ENCODE measurements at regions not wholly inside any gene's neighbourhood (a gene's known extent, or its start where the extent isn't known, plus 50 kb on each side); places are given as distances from the start of the nearest gene placed in this dataset.

DNA sequence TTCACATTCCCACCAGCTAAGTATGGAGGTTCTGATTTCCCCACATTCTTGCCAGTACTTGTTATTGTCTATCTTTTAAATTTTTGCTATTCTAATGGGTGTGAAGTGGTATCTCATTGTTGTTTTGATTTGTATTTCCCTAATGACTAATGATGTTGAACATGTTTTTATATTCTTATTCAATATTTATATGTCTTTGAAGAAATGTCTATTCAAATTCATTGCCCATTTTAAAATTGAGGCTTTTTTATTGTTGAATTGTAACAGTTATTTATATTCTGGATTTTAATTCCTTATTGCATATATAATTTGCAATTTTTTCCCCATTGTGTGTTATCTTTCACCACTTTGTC lies 255.3 kb downstream of the EDEM1 start:
- H3K9me3 ChIP-seq (ENCODE audit: insufficient read depth, low read depth), result no peaks in the 10 kb centered on the region
- H3K9me2 ChIP-seq (ENCODE audit: insufficient read depth), result no peaks in the 10 kb centered on the region
- no peaks in the 10 kb centered on the region for H4K20me1 ChIP-seq (ENCODE audit: insufficient read depth)
- no peak for TF ChIP-seq EZH2 (IDR thresholded peaks at IDR 0.05; ENCODE audit: low read depth)
- TF ChIP-seq, protein P1, sequence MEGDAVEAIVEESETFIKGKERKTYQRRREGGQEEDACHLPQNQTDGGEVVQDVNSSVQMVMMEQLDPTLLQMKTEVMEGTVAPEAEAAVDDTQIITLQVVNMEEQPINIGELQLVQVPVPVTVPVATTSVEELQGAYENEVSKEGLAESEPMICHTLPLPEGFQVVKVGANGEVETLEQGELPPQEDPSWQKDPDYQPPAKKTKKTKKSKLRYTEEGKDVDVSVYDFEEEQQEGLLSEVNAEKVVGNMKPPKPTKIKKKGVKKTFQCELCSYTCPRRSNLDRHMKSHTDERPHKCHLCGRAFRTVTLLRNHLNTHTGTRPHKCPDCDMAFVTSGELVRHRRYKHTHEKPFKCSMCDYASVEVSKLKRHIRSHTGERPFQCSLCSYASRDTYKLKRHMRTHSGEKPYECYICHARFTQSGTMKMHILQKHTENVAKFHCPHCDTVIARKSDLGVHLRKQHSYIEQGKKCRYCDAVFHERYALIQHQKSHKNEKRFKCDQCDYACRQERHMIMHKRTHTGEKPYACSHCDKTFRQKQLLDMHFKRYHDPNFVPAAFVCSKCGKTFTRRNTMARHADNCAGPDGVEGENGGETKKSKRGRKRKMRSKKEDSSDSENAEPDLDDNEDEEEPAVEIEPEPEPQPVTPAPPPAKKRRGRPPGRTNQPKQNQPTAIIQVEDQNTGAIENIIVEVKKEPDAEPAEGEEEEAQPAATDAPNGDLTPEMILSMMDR (conservative IDR thresholded peaks at IDR 0.05), result no peak
- no peak overlapping the region for H3K27ac ChIP-seq
- H3K4me1 ChIP-seq (replicated peaks; ENCODE audit: insufficient read depth), result no peaks in the 10 kb centered on the region
- H3K4me2 ChIP-seq, result no peak overlapping the region
- no peaks in the 10 kb centered on the region for H3F3A ChIP-seq (ENCODE audit: insufficient read depth, low read depth)
- intact Hi-C loops (cut with micrococcal nuclease; ENCODE audit: unreplicated experiment), result no loop called here
- H3K27me3 ChIP-seq (ENCODE audit: insufficient read depth, low read depth), result no peaks in the 10 kb centered on the region
- H3K36me3 ChIP-seq (ENCODE audit: low read depth), result no peaks in the 10 kb centered on the region
- ChIA-PET POLR2A (ENCODE audit: unreplicated experiment) (no interaction called here), CTCF (no interaction called here)
- H3K4me3 ChIP-seq, result no peak overlapping the region
- no peak for DNase-seq
- no TSS peak for BruUV-seq (replicated peaks)
- no peaks in the 10 kb centered on the region for H3K79me2 ChIP-seq (ENCODE audit: low read depth)
- H2AFZ ChIP-seq, result no peak overlapping the region

DNA sequence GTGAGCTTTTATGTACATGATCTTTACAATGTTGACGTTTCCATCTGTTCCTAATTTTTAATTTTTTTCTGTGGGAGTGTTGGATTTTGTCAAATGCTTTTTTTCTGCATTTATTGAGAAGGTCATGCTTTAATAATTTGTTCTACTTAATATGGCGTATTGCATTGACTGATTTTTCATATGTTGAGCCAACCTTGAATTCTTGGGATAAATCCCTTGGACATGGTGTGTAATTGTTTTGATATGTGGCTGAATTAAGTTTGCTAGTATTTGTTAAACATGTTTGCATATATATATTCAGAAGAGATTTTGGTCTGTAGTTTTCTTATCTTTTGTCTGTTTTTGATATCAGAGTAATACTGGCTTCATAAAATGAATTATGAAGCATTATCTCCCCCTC lies 256.7 kb downstream of the EDEM1 start:
- H3K4me1 ChIP-seq (replicated peaks; ENCODE audit: insufficient read depth), result no peaks in the 10 kb centered on the region
- ChIA-PET POLR2A (ENCODE audit: unreplicated experiment) (interaction anchor here (0.7 kb wide), 1 partner anchor 1231 kb away, joined by 10 read pairs; no protein-coding TSS in a partner anchor), CTCF (no interaction called here)
- no peaks in the 10 kb centered on the region for H3K36me3 ChIP-seq (ENCODE audit: low read depth)
- no peak overlapping the region for H3K27ac ChIP-seq
- no peaks in the 10 kb centered on the region for H3K79me2 ChIP-seq (ENCODE audit: low read depth)
- no TSS peak for BruUV-seq (replicated peaks)
- H3K4me3 ChIP-seq, result no peak overlapping the region
- intact Hi-C loops (cut with micrococcal nuclease; ENCODE audit: unreplicated experiment), result no loop called here
- no peaks in the 10 kb centered on the region for H4K20me1 ChIP-seq (ENCODE audit: insufficient read depth)
- H3F3A ChIP-seq (ENCODE audit: insufficient read depth, low read depth), result no peaks in the 10 kb centered on the region
- no peak overlapping the region for H3K4me2 ChIP-seq
- no peaks in the 10 kb centered on the region for H3K9me3 ChIP-seq (ENCODE audit: insufficient read depth, low read depth)
- H3K9me2 ChIP-seq (ENCODE audit: insufficient read depth), result no peaks in the 10 kb centered on the region
- H2AFZ ChIP-seq, result no peak overlapping the region
- no peak for DNase-seq
- TF ChIP-seq, protein P1 (conservative IDR thresholded peaks at IDR 0.05), result no peak
- no peak for TF ChIP-seq EZH2 (IDR thresholded peaks at IDR 0.05; ENCODE audit: low read depth)
- no peaks in the 10 kb centered on the region for H3K27me3 ChIP-seq (ENCODE audit: insufficient read depth, low read depth)

- Histone ChIP-seq H3K4me2 (no peak overlapping the region), H3F3A (ENCODE audit: insufficient read depth, low read depth) (no peaks in the 10 kb centered on the region), H3K27ac (no peak overlapping the region), H2AFZ (no peak overlapping the region), H3K4me1 (replicated peaks; ENCODE audit: insufficient read depth) (no peaks in the 10 kb centered on the region), H3K79me2 (ENCODE audit: low read depth) (no peaks in the 10 kb centered on the region), H3K4me3 (no peak overlapping the region), H3K9me2 (ENCODE audit: insufficient read depth) (no peaks in the 10 kb centered on the region), H3K27me3 (ENCODE audit: insufficient read depth, low read depth) (no peaks in the 10 kb centered on the region), H3K36me3 (ENCODE audit: low read depth) (no peaks in the 10 kb centered on the region), H3K9me3 (ENCODE audit: insufficient read depth, low read depth) (no peaks in the 10 kb centered on the region), H4K20me1 (ENCODE audit: insufficient read depth) (no peaks in the 10 kb centered on the region)
- DNase-seq, result no peak
- TF ChIP-seq, protein P1 (conservative IDR thresholded peaks at IDR 0.05), result no peak
- no peak for TF ChIP-seq EZH2 (IDR thresholded peaks at IDR 0.05; ENCODE audit: low read depth)
- BruUV-seq (replicated peaks), result no TSS peak
- ChIA-PET CTCF (no interaction called here), POLR2A (ENCODE audit: unreplicated experiment) (no interaction called here)
- intact Hi-C loops (cut with micrococcal nuclease; ENCODE audit: unreplicated experiment), result no loop called here
Measured at GRCh38 chr3:5445676-5446201, 258.2 kb downstream of the EDEM1 start.
